K562 (cell line): ENCODE measurements at regions not wholly inside any gene's neighbourhood (a gene's known extent, or its start where the extent isn't known, plus 50 kb on each side); places are given as distances from the start of the nearest gene placed in this dataset.

Experiments
- ATAC-seq: fragments of 200-7000 bp; cut with Tn5 transposase; 3 replicates; pipeline ENCODE4 v1.9.1; 2020; ENCODE audit warnings: moderate library complexity
- BruUV-seq: library from RNA; stranded (reverse); fragments of 400-500 nt; replicated peaks from 2 replicates; lab custom pipeline; 2021; lab: Mats Ljungman, UMichigan
- CTCF ChIA-PET: fragments of 300-600 bp; formaldehyde crosslinking; extraction: SDS; loops from one replicate; lab custom pipeline; 2021; ENCODE audit warnings: low intra/inter-chr PET ratio; lab: Yijun Ruan, JAX
- POLR2A ChIA-PET: fragments of 300-600, 350-650 bp; sonication (Branson Sonifier 250); formaldehyde crosslinking; extraction: SDS; loops from one replicate; lab custom pipeline; 2021; ENCODE audit warnings: antibody characterized with exemption, inconsistent platforms; lab: Yijun Ruan, JAX
- DNase-seq, 4 experiments: peaks; one replicate each; pipeline versions ENCODE4 v3.0.0 to v3.0.0-alpha.2; 2011 to 2018; ENCODE audit warnings: low spot score in 3 of 4, mixed read lengths in 3 of 4; ENCODE audit errors: extremely low read depth in 1 of 4
- FAIRE-seq: peaks from 2 replicates; lab custom pipeline; 2011; peaks lifted over from hg19 to GRCh38; lab: Jason Lieb, UNC
- H2AFZ ChIP-seq: 2 replicates; pipeline ENCODE4 v1.6.0; 2011; ENCODE audit warnings: low read depth, low read length, control low read depth, inconsistent platforms
- H3K27ac ChIP-seq: fragments of 200-600 bp; 3 replicates; pipeline ENCODE4 v1.8.0; 2011; ENCODE audit warnings: low read depth, mild to moderate bottlenecking, control low read depth, inconsistent platforms, low read length, moderate library complexity, mixed read lengths; ENCODE audit errors: extremely low read depth
- H3K27me3 ChIP-seq, 2 experiments: fragments of 300-600 bp in 1 of 2; 2 replicates in 1 of 2; 3 replicates in 1 of 2; pipeline versions ENCODE4 v1.6.0 to v1.8.0; 2011; ENCODE audit warnings: inconsistent platforms in 2 of 2, low read length in 2 of 2, mild to moderate bottlenecking in 1 of 2, mixed read lengths in 1 of 2, moderate library complexity in 1 of 2; ENCODE audit not compliant: control insufficient read depth in 2 of 2, insufficient read depth in 2 of 2
- H3K36me3 ChIP-seq: fragments of 300-600 bp; 3 replicates; pipeline ENCODE4 v1.8.0; 2011; ENCODE audit warnings: mild to moderate bottlenecking, low read length, inconsistent platforms; ENCODE audit not compliant: control insufficient read depth, insufficient read depth
- H3K4me1 ChIP-seq, 2 experiments: fragments of 200-600 bp in 1 of 2; replicated peaks in 1 of 2; 2 replicates in 1 of 2; 3 replicates in 1 of 2; pipeline versions ENCODE4 v1.5.1 to v1.8.0; 2011; ENCODE audit warnings: inconsistent platforms in 2 of 2, low read length in 2 of 2, mild to moderate bottlenecking in 1 of 2, mixed read lengths in 1 of 2, moderate library complexity in 1 of 2; ENCODE audit not compliant: control insufficient read depth in 2 of 2, insufficient read depth in 2 of 2
- H3K4me2 ChIP-seq: 2 replicates; pipeline ENCODE4 v1.6.1; 2011; ENCODE audit warnings: low read length, control low read depth, inconsistent platforms, mixed read lengths; ENCODE audit not compliant: insufficient read depth
- H3K4me3 ChIP-seq: fragments of 200-600 bp; sonication (generic), shearing (Covaris generic); 2 replicates; pipeline ENCODE4 v1.5.1; 2016; ENCODE audit warnings: control low read depth, inconsistent platforms
- H3K79me2 ChIP-seq: fragments of 200-600 bp; 3 replicates; pipeline ENCODE4 v1.8.0; 2011; ENCODE audit warnings: low read length, inconsistent platforms; ENCODE audit not compliant: control insufficient read depth, insufficient read depth
- H3K9ac ChIP-seq, 2 experiments: 2 replicates each; pipeline versions ENCODE4 v1.6.0 to v1.6.1; 2011; ENCODE audit warnings: low read depth in 2 of 2, low read length in 2 of 2, control low read depth in 1 of 2, inconsistent platforms in 1 of 2, mild to moderate bottlenecking in 1 of 2, mixed read lengths in 1 of 2; ENCODE audit not compliant: insufficient read depth in 1 of 2
- H3K9me1 ChIP-seq: one replicate; pipeline ENCODE4 v1.6.0; 2011; ENCODE audit warnings: inconsistent platforms, mild to moderate bottlenecking, low read length, moderate library complexity; ENCODE audit not compliant: control insufficient read depth, insufficient read depth
- H3K9me3 ChIP-seq: replicated peaks from 2 replicates; pipeline ENCODE4 v1.5.1; 2011; ENCODE audit warnings: low read depth, low read length, inconsistent platforms; ENCODE audit not compliant: control insufficient read depth, insufficient read depth
- H4K20me1 ChIP-seq: replicated peaks from 2 replicates; pipeline ENCODE4 v1.6.1; 2011; ENCODE audit warnings: low read length, inconsistent platforms, mixed read lengths; ENCODE audit not compliant: control insufficient read depth, insufficient read depth
- ESRRA ChIP-seq: fragments of 450-650 bp; IDR thresholded peaks from 2 replicates; pipeline ENCODE4 v1.6.1; 2014; ENCODE audit warnings: low read depth, mild to moderate bottlenecking, moderate library complexity, borderline replicate concordance
- SIRT6 ChIP-seq: IDR thresholded peaks from one replicate; pipeline ENCODE4 v1.6.1; 2012; ENCODE audit warnings: low read depth, mild to moderate bottlenecking, control low read depth, inconsistent platforms, low read length, moderate library complexity
- SRSF7 ChIP-seq: fragments of 200-400 bp; formaldehyde crosslinking; optimal IDR thresholded peaks from 2 replicates; pipeline ENCODE3; 2017; ENCODE audit warnings: mild to moderate bottlenecking, low read depth, low read length
- ZC3H11A ChIP-seq: IDR thresholded peaks from 2 replicates; pipeline ENCODE4 v1.6.1; 2012; ENCODE audit warnings: low read depth, low read length, improper control_type of control experiment
- ZNF311 ChIP-seq: fragments of 250-450 bp; sonication (Bioruptor Pico); IDR thresholded peaks from 2 replicates; pipeline ENCODE4 v1.4.0; 2020; ENCODE audit warnings: mild to moderate bottlenecking, moderate library complexity
- ZNF324 ChIP-seq: fragments of 250-450 bp; sonication (Bioruptor Pico); IDR thresholded peaks from 2 replicates; pipeline ENCODE4 v1.4.0; 2020; ENCODE audit warnings: mild to moderate bottlenecking
- in situ Hi-C: fragments of 300-500 bp; cut with MboI; formaldehyde crosslinking; loops from 4 replicates; pipeline ENCODE4 v1.15.0; 2018; ENCODE audit warnings: inconsistent platforms, mixed read lengths
- intact Hi-C: fragments of 100-400 bp; cut with micrococcal nuclease; formaldehyde crosslinking; loops from 2 replicates; pipeline ENCODE4 v1.14.2; 2022
- TF ChIP-seq, protein P1 (sequence below): fragments of 250-450 bp; sonication (Bioruptor Pico); IDR thresholded peaks from 2 replicates; pipeline ENCODE4 v1.8.0; 2021; ENCODE audit warnings: mild to moderate bottlenecking, moderate library complexity
- TF ChIP-seq, protein P2 (sequence below): sonication (generic); formaldehyde crosslinking; IDR thresholded peaks from 2 replicates; pipeline ENCODE4 v1.8.0; 2022; ENCODE audit warnings: mild to moderate bottlenecking, missing genetic modification reagents
- TF ChIP-seq, protein P3 (sequence below): fragments of 450-650 bp; formaldehyde crosslinking; IDR thresholded peaks from 2 replicates; pipeline ENCODE4 v1.4.0; 2020; ENCODE audit warnings: mild to moderate bottlenecking, mixed read lengths

DNA sequence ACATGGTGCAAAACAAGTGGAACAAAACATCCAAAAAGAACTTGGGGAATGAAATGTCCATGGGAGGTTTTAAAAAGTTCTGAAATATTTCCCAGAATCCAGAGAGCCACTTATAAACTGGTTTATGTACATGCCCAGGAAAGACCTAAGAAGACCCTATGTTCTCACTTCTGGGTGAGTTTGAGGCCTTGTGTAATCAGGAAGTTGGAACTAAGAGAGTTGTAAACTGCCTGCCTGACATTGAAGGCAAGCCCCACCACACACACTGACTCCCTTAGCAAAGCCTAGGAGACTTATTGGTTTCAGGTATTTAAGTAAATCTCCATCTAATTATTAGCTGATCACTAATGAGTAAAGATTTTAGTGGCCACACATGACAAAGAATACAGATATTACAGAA, 142.5 kb downstream of the LRIG3 start:
- H3K4me2 ChIP-seq: no peak overlapping the region
- no peaks in the 10 kb centered on the region for H3K9me3 ChIP-seq
- CTCF ChIA-PET: no interaction called here
- no peak for DNase-seq
- H3K79me2 ChIP-seq: no peaks in the 10 kb centered on the region
- TF ChIP-seq ZNF311 (CRISPR knock-in tag) (no peak), ZNF324 (CRISPR knock-in tag) (no peak), SRSF7 (no peak), ZC3H11A (no peak), ESRRA (no peak), SIRT6 (no peak)
- TF ChIP-seq, protein P1, sequence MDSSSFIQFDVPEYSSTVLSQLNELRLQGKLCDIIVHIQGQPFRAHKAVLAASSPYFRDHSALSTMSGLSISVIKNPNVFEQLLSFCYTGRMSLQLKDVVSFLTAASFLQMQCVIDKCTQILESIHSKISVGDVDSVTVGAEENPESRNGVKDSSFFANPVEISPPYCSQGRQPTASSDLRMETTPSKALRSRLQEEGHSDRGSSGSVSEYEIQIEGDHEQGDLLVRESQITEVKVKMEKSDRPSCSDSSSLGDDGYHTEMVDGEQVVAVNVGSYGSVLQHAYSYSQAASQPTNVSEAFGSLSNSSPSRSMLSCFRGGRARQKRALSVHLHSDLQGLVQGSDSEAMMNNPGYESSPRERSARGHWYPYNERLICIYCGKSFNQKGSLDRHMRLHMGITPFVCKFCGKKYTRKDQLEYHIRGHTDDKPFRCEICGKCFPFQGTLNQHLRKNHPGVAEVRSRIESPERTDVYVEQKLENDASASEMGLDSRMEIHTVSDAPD (CRISPR knock-in tag): no peak
- TF ChIP-seq, protein P2, sequence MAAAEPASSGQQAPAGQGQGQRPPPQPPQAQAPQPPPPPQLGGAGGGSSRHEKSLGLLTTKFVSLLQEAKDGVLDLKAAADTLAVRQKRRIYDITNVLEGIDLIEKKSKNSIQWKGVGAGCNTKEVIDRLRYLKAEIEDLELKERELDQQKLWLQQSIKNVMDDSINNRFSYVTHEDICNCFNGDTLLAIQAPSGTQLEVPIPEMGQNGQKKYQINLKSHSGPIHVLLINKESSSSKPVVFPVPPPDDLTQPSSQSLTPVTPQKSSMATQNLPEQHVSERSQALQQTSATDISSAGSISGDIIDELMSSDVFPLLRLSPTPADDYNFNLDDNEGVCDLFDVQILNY (CRISPR knock-in tag): no peak
- TF ChIP-seq, protein P3, sequence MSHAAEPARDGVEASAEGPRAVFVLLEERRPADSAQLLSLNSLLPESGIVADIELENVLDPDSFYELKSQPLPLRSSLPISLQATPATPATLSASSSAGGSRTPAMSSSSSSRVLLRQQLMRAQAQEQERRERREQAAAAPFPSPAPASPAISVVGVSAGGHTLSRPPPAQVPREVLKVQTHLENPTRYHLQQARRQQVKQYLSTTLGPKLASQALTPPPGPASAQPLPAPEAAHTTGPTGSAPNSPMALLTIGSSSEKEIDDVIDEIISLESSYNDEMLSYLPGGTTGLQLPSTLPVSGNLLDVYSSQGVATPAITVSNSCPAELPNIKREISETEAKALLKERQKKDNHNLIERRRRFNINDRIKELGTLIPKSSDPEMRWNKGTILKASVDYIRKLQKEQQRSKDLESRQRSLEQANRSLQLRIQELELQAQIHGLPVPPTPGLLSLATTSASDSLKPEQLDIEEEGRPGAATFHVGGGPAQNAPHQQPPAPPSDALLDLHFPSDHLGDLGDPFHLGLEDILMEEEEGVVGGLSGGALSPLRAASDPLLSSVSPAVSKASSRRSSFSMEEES: no peak
- TF ChIP-seq, all 486 proteins: peak for 0
- Histone ChIP-seq H3K9me1 (no peaks in the 10 kb centered on the region), H3K36me3 (no peaks in the 10 kb centered on the region), H4K20me1 (no peaks in the 10 kb centered on the region), H3K27me3 (no peaks in the 10 kb centered on the region), H3K9ac (no peak overlapping the region), H2AFZ (no peak overlapping the region), H3K4me3 (no peak overlapping the region), H3K27ac (no peak overlapping the region), H3K4me1 (no peaks in the 10 kb centered on the region)
- BruUV-seq: no TSS peak
- ATAC-seq: no peak
- no peak for FAIRE-seq
- intact Hi-C loops (no loop called here), in situ Hi-C loops (no loop called here)
- POLR2A ChIA-PET: no interaction called here
